Activated CD4-positive, alpha-beta T cell treated with anti-CD3 and anti-CD28 coated beads, Interleukin-2, amount 50 U/mL, for 4 hours (primary cell): ENCODE measurements at regions not wholly inside any gene's neighbourhood (a gene's known extent, or its start where the extent isn't known, plus 50 kb on each side); places are given as distances from the start of the nearest gene placed in this dataset.

Source experiments
- DNase-seq, 2 experiments: peaks; one replicate each; pipeline ENCODE4 v3.0.0-alpha.2; 2020

- no peak for DNase-seq
Observed at GRCh38 chr2:129709956-129710598, 269.4 kb upstream of the RAB6C start.

- no peak for DNase-seq
Observed at GRCh38 chr2:129710670-129711495, 268.6 kb upstream of the RAB6C start.

- DNase-seq = no peak
Observed at GRCh38 chr2:129711816-129712675, 267.4 kb upstream of the RAB6C start.

- no peak for DNase-seq
Observed at GRCh38 chr2:129712676-129712985, 266.8 kb upstream of the RAB6C start.

- DNase-seq = no peak
Observed at GRCh38 chr2:129713337-129713736, 266.1 kb upstream of the RAB6C start.

- no peak for DNase-seq
Observed at GRCh38 chr2:129716781-129717559, 262.5 kb upstream of the RAB6C start.

GRCh38 chr2:129717560-129718130 lies 261.8 kb upstream of the RAB6C start:
- no peak for DNase-seq

- DNase-seq = no peak
Observed at GRCh38 chr2:129719335-129719734, 260.1 kb upstream of the RAB6C start.

- DNase-seq = no peak
Observed at GRCh38 chr2:129720360-129720759, 259.1 kb upstream of the RAB6C start.

GRCh38 chr2:129720761-129721160 lies 258.7 kb upstream of the RAB6C start:
- no peak for DNase-seq

- DNase-seq = no peak
Observed at GRCh38 chr2:129721236-129721635, 258.2 kb upstream of the RAB6C start.

- no peak for DNase-seq
Observed at GRCh38 chr2:129721846-129722245, 257.6 kb upstream of the RAB6C start.

- no peak for DNase-seq
Observed at GRCh38 chr2:129722306-129723019, 257.0 kb upstream of the RAB6C start.

- no peak for DNase-seq
Observed at GRCh38 chr2:129723277-129724020, 256.0 kb upstream of the RAB6C start.

GRCh38 chr2:129724021-129724757 lies 255.3 kb upstream of the RAB6C start:
- DNase-seq = no peak

- DNase-seq = no peak
Observed at GRCh38 chr2:129726216-129726615, 253.2 kb upstream of the RAB6C start.

GRCh38 chr2:129727286-129727685 lies 252.2 kb upstream of the RAB6C start:
- DNase-seq = no peak

GRCh38 chr2:129728035-129728972 lies 251.2 kb upstream of the RAB6C start:
- DNase-seq = no peak

- DNase-seq = no peak
Observed at GRCh38 chr2:129729011-129729410, 250.5 kb upstream of the RAB6C start.
